Sigmoid colon (tissue), 4 donors: ENCODE measurements at regions not wholly inside any gene's neighbourhood (a gene's known extent, or its start where the extent isn't known, plus 50 kb on each side); places are given as distances from the start of the nearest gene placed in this dataset.

ENCODE experiments used
- CTCF ChIP-seq, 4 experiments: fragments of 450-650 bp in 3 of 4; fragments of 200-600 bp in 1 of 4; IDR thresholded peaks; one replicate each; pipeline ENCODE4 v1.5.1; 2016 to 2019; ENCODE audit warnings: antibody characterized with exemption in 4 of 4, mild to moderate bottlenecking in 3 of 4, moderate library complexity in 2 of 4
- EP300 ChIP-seq, 4 donors: sonication (generic); formaldehyde crosslinking; IDR thresholded peaks; one replicate each; pipeline ENCODE4 v1.6.1; 2017; ENCODE audit warnings: antibody characterized with exemption in 4 of 4
- POLR2A ChIP-seq, 2 donors: fragments of 450-650 bp; IDR thresholded peaks; one replicate each; pipeline ENCODE4 v1.6.1; 2016; ENCODE audit warnings: antibody characterized with exemption in 2 of 2, mild to moderate bottlenecking in 2 of 2, moderate library complexity in 2 of 2

DNA sequence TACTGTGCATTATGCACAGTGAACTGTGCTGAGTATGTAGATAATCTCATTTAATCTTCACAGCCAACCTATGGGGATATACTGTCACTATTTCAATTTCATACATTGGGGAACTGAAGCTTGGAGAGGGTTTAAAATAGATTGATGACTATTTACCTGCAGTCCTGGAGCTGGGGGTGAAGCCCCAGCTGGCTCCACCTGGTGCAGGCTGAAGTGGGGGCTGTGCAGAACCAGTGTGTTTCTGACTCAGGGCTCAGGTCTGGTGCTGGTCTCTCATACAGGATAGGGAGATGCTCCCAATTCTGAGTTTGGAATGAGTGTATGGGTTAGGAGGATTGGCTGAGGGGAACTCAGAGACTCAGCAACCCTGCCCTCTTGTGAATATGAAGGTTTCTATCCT is 176.1 kb upstream of the CEP162 start:
- no peak for TF ChIP-seq POLR2A (IDR thresholded peaks at IDR 0.05)
- TF ChIP-seq CTCF (IDR thresholded peaks at IDR 0.05), result no peak
- TF ChIP-seq EP300 (IDR thresholded peaks at IDR 0.05), result no peak
